HG03521 (cell line): ENCODE measurements at regions not wholly inside any gene's neighbourhood (a gene's known extent, or its start where the extent isn't known, plus 50 kb on each side); places are given as distances from the start of the nearest gene placed in this dataset.
"Not testable (repeated sequence)": the region's sequence is repeated elsewhere in the genome, so short reads cannot be mapped to it uniquely, and the experiment has no call there.

ENCODE experiments used
- ATAC-seq: cut with Tn5 transposase; IDR thresholded peaks from one replicate; pipeline ENCODE4 v1.9.1; 2021; ENCODE audit warnings: mild to moderate bottlenecking, moderate library complexity; ENCODE audit not compliant: unreplicated experiment

- ATAC-seq: no peak
Measured at GRCh38 chr6:9085054-9085708, 649.8 kb upstream of the SLC35B3 start.

DNA sequence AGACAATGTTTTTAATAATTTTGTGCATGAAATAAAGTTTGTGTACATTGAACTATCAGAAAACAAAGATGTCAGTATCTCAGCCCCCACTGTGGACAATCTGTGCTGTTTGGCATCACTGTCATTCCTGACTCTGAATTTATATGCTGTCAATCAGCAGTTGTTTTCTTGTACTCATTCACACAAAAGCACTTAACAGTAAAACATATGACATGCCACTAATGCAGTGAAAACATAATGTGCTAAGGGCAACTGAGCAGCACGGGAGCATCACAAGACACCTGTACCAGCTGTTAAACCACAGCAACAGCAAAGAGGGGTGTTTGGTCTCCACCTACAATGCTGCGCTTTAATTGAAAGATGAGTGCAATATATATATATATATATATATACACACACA, 647.8 kb upstream of the SLC35B3 start:
- ATAC-seq: no peak

- ATAC-seq: no peak
Measured at GRCh38 chr6:9066726-9067125, 631.4 kb upstream of the SLC35B3 start.

- ATAC-seq: no peak
Measured at GRCh38 chr6:9064156-9064555, 628.8 kb upstream of the SLC35B3 start.

GRCh38 chr6:9062596-9062995, 627.3 kb upstream of the SLC35B3 start:
- no peak for ATAC-seq

- ATAC-seq: no peak
Measured at GRCh38 chr6:9057937-9058336, 622.6 kb upstream of the SLC35B3 start.

DNA sequence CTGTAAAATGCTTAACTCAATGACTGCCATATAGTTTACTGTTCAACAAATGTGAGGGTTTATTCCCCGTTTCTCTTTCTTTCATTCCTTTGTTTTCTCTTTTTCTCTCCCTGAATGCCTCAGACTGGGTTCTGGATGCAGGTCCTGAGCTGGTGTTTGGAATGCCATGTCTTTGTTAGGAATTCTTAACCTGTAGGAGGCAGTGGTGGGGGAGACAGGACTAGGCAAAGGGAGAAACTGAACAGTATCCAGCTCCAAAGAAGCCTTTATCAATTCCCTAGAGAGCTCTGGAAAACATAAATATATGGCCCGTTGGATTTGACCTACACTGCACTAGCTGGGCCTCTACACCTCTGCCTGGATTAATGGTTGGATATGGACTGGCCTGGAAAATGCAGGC, 621.2 kb upstream of the SLC35B3 start:
- ATAC-seq: no peak

GRCh38 chr6:9044426-9044825, 609.1 kb upstream of the SLC35B3 start:
- no peak for ATAC-seq

DNA sequence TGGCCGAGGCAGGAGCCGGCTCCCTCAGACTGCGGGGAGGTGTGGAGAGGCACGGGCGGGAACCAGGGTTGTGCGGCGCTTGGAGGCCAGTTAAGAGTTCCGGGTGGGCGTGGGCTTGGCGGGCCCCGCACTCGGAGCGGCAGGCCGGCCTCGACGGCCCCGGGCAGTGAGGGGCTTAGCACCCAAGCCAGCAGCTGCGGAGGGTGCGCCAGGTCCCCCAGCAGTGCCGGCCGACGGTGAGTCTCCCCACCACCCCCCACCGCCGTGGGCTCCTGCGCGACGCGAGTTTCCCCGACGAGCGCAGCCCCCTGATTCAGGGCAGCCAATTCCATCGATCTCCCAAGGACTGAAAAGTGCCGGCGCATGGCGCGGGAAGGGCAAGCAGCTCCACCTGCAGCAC, 605.4 kb upstream of the SLC35B3 start:
- ATAC-seq: no peak

- no peak for ATAC-seq
Measured at GRCh38 chr6:9039258-9039657, 603.9 kb upstream of the SLC35B3 start.

GRCh38 chr6:9028086-9028485, 592.7 kb upstream of the SLC35B3 start:
- ATAC-seq: no peak

- ATAC-seq: no peak
Measured at GRCh38 chr6:9025796-9026394, 590.5 kb upstream of the SLC35B3 start.

- no peak for ATAC-seq
Measured at GRCh38 chr6:9025228-9025627, 589.9 kb upstream of the SLC35B3 start.

- ATAC-seq: not testable (repeated sequence)
Measured at GRCh38 chr6:9024246-9024645, 588.9 kb upstream of the SLC35B3 start.

DNA sequence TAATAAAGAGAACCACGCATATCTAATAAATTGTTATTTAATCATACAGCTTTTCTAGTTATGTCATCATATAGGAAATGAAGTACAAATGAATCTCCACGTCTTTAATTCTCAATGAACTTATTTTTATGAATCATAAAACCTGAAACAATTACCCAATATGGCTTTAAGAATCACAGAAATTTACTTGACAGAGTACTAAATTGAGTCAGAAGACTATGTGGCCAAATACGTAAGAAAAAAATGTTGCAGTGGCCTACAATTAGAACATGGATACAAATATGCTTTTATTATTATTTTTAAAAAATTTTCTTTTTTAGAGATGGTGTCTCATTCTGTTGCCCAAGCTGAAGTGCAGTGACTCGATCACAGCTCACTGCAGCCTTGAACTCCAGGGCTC, 584.7 kb upstream of the SLC35B3 start:
- ATAC-seq: no peak

DNA sequence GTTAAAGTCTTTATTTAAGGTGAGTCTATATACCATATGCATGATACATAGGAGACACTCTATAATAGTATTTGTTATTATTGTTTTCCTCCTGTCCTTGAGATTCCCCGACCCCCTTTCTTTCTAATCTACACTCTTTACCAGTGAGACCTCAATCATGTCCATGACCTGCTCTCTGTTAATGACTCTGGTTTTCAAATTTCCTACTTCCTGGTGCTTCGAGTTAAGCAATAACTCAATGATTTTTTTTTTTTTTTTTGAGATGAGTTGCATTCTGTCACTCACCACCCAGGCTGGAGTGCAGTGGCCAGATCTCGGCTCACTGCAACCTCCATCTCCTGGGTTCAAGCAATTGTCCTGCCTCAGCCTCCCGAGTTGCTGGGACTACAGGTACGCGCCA, 574.6 kb upstream of the SLC35B3 start:
- ATAC-seq: no peak

- no peak for ATAC-seq
Measured at GRCh38 chr6:9007027-9007426, 571.7 kb upstream of the SLC35B3 start.

GRCh38 chr6:9002833-9003232, 567.5 kb upstream of the SLC35B3 start:
- no peak for ATAC-seq

- ATAC-seq: no peak
Measured at GRCh38 chr6:8995156-8995555, 559.8 kb upstream of the SLC35B3 start.

- no peak for ATAC-seq
Measured at GRCh38 chr6:8993111-8993510, 557.8 kb upstream of the SLC35B3 start.

DNA sequence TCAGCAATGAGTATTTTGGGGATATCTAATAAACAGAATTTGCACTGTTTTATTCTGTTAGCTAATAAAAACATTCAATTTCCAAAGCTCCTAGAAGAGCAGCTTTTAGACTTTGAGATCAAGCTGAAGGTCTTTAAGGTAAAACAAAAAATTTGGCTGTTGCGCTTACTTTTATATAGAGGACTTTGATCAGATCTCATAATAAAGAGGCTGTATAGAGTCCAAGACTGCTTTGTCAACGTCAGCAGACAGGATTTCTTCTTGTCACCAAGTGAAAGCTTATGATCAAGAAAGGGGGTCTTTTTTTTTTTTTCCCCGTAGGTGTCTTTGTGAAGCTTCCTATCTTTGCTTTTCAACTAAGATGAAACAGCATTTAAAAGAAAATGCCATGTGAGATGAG, 556.5 kb upstream of the SLC35B3 start:
- no peak for ATAC-seq

DNA sequence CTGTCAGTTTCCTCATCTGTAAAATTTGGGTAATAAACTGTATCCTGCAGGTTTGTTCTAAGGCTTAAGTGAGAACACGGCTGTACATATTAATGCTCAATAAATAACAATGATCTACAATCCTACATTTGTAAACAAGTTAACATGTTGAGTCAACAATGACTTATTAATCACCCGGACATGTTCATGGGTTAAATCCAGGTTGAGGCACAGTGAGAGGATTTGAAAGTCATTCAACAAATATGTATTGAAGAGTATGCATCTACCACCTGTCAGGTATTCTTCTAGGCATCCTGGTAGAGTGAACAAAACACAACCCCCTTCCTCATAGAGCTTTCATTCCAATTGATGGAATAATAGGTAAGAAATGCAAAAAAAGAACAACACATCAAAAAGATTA, 554.7 kb upstream of the SLC35B3 start:
- ATAC-seq: no peak

DNA sequence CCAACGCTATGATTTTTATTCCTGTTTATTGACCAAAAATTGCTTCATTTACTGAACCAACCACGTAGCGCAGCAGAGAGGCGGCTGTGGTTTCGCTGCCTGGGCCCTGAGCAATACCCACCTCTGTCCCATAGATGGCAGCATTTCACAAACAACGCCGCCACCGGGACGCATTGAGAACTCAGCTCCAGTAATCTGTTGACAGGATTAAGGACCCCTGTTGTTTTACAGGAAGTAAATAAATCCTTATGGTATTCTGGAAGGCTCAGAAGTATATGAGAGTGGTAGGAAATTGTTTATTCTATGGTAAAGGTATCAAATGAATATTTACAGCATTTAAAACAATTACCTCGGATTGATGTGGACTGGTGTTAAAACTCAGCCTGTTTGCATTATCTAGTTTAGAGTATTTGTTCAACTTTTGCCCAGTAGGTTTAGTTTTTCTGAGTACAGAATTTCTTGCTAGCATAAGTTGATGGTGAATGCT, 547.9 kb upstream of the SLC35B3 start:
- peak; percentile 97 for ATAC-seq
